GM19193 (cell line): ENCODE measurements at regions not wholly inside any gene's neighbourhood (a gene's known extent, or its start where the extent isn't known, plus 50 kb on each side); places are given as distances from the start of the nearest gene placed in this dataset.

Source experiments
- POLR2A ChIP-seq: IDR thresholded peaks from 4 replicates; pipeline ENCODE4 v1.6.1; 2011; ENCODE audit not compliant: insufficient read depth, insufficient read length; ENCODE audit errors: extremely low read depth

- no peak for TF ChIP-seq POLR2A
These were observed 57.3 kb upstream of the UBL3 start for GRCh38 chr13:29907670-29908069.

GRCh38 chr13:29906432-29907011, 56.1 kb upstream of the UBL3 start:
- TF ChIP-seq POLR2A = no peak

- no peak for TF ChIP-seq POLR2A
These were observed 55.4 kb upstream of the UBL3 start for GRCh38 chr13:29905845-29906244.

GRCh38 chr13:29903996-29904395, 53.6 kb upstream of the UBL3 start:
- no peak for TF ChIP-seq POLR2A

- no peak for TF ChIP-seq POLR2A
These were observed 53.1 kb upstream of the UBL3 start for GRCh38 chr13:29903543-29903942.

- no peak for TF ChIP-seq POLR2A
These were observed 52.4 kb upstream of the UBL3 start for GRCh38 chr13:29902632-29903305.

GRCh38 chr13:29901710-29902631, 51.6 kb upstream of the UBL3 start:
- TF ChIP-seq POLR2A = no peak
